BE2C (cell line): ENCODE measurements at regions not wholly inside any gene's neighbourhood (a gene's known extent, or its start where the extent isn't known, plus 50 kb on each side); places are given as distances from the start of the nearest gene placed in this dataset.

Experiments
- DNase-seq: peaks from one replicate; pipeline ENCODE4 v3.0.0-alpha.2; 2020
- H3K27me3 ChIP-seq: fragments of 250-450 bp; sonication (Bioruptor Pico); 2 replicates; pipeline ENCODE4 v1.5.1; 2020; ENCODE audit warnings: mild to moderate bottlenecking
- H3K36me3 ChIP-seq: fragments of 250-450 bp; sonication (Bioruptor Pico); 2 replicates; pipeline ENCODE4 v1.5.1; 2020; ENCODE audit warnings: mild to moderate bottlenecking
- H3K4me1 ChIP-seq: fragments of 250-450 bp; sonication (Bioruptor Pico); 2 replicates; pipeline ENCODE4 v1.5.1; 2020
- H3K4me3 ChIP-seq: 2 replicates; pipeline ENCODE4 v1.5.1; 2011; ENCODE audit warnings: low read depth, low read length
- H3K9me3 ChIP-seq: fragments of 250-450 bp; sonication (Bioruptor Pico); 2 replicates; pipeline ENCODE4 v1.5.1; 2020
- TF ChIP-seq, protein P1 (sequence below): IDR thresholded peaks from 2 replicates; pipeline ENCODE4 v1.5.1; 2012; ENCODE audit warnings: mild to moderate bottlenecking, low read depth, low read length

DNA sequence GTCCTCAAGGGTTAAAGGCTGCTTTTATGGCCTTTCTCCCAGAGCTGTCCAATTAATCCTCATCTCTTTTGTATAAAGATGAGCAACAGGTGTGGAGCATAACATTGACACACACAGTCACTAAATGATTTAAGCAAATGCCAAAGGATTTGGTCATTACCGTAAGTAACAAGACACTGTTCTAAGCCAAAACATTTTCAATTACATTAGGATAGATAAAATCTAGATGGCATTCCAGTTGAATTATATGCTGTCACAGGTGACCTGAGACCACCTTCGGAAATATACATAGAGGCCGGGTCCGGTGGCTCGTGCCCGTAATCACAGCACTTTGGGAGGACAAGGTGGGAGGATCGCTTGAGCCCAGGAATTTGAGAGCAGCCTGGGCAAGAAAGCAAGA lies 105.3 kb upstream of the UBE3A start:
- H3K4me3 ChIP-seq: no peak overlapping the region
- DNase-seq: no peak
- no peaks in the 10 kb centered on the region for H3K36me3 ChIP-seq
- no peaks in the 10 kb centered on the region for H3K9me3 ChIP-seq
- TF ChIP-seq, protein P1, sequence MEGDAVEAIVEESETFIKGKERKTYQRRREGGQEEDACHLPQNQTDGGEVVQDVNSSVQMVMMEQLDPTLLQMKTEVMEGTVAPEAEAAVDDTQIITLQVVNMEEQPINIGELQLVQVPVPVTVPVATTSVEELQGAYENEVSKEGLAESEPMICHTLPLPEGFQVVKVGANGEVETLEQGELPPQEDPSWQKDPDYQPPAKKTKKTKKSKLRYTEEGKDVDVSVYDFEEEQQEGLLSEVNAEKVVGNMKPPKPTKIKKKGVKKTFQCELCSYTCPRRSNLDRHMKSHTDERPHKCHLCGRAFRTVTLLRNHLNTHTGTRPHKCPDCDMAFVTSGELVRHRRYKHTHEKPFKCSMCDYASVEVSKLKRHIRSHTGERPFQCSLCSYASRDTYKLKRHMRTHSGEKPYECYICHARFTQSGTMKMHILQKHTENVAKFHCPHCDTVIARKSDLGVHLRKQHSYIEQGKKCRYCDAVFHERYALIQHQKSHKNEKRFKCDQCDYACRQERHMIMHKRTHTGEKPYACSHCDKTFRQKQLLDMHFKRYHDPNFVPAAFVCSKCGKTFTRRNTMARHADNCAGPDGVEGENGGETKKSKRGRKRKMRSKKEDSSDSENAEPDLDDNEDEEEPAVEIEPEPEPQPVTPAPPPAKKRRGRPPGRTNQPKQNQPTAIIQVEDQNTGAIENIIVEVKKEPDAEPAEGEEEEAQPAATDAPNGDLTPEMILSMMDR: no peak
- H3K4me1 ChIP-seq: no peaks in the 10 kb centered on the region
- H3K27me3 ChIP-seq: no peaks in the 10 kb centered on the region

DNA sequence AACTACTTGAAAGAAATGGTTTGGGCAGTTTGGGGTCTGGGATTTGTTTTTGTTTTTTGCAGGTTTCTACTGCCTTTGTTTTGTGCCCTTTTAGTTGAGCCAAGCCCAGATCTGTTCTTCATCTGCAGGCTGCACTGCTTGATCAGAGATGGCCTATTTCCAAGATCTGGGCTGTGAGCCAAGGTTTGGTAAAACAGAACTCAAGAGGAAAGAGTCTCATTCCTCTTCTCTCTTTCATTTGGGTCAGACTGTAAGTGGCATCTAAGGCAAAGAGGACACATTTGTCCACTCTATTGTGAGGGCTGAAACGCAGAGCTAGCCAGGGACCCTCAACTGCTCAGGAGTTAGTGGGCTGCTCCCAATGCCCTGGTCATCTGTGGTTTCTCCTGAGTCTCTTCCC lies 104.4 kb upstream of the UBE3A start:
- H3K4me3 ChIP-seq: no peak overlapping the region
- no peaks in the 10 kb centered on the region for H3K36me3 ChIP-seq
- no peaks in the 10 kb centered on the region for H3K27me3 ChIP-seq
- TF ChIP-seq, protein P1: no peak
- DNase-seq: no peak
- H3K4me1 ChIP-seq: no peaks in the 10 kb centered on the region
- no peaks in the 10 kb centered on the region for H3K9me3 ChIP-seq

DNA sequence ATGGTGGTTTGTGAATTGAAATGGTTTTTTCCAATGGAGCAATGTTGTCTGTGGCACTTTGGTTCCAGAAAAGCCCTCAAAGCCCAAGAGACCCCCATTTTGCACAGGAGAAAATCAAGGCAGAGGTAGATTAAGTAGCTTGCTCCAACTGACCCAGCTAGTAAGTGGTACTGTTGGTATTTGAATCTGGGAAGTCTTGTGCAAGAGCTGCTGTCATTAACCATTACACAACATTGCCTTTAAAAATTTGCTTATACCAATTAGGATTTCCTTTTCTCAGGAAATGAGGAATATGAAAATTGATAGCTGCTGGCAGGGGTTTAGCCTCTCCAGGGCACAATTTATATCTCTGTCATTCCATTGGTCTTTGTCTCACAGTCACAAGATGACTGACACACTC lies 102.4 kb upstream of the UBE3A start:
- TF ChIP-seq, protein P1: no peak
- H3K4me3 ChIP-seq: no peak overlapping the region
- no peaks in the 10 kb centered on the region for H3K36me3 ChIP-seq
- DNase-seq: no peak
- H3K4me1 ChIP-seq: no peaks in the 10 kb centered on the region
- H3K9me3 ChIP-seq: no peaks in the 10 kb centered on the region
- H3K27me3 ChIP-seq: no peaks in the 10 kb centered on the region

DNA sequence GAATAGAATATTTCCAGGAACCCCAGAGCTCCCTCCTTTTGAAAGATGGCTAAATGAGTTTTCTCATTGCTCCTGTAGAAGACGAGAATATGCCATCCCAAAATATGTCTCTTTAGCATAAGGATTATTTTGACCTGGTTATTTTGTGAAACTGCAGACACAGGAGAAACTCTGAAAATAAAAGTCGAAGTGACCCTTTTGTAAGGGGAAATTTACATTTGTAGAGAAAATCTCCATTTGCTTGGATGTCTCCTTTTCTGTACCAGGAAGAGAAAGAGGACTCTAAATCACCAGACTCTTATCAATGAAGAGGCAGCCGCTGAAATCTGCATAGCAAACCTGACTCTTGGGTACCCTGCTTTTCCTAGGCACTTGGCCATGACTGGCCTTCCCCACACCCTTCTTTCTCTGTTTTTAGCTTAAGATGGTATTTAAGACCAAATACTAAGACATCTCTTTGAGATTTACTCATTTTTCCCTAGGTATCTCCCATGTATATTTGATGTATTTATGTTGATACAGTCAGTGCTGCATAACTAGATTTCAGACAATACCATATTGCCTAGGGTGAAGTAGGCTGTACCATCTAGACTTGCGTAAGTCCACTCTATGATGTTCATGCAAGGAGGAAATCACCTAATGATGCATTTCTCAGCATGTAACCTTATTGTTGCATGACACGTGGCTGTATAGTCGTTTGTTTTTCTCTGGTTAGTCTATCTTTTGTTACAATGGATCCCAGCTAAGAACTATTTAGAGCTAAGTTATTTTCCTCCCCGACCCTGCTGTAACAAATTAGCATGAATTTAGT lies 98.2 kb upstream of the UBE3A start:
- Histone ChIP-seq H3K9me3 (no peaks in the 10 kb centered on the region), H3K36me3 (no peaks in the 10 kb centered on the region), H3K4me1 (no peaks in the 10 kb centered on the region), H3K4me3 (no peak overlapping the region), H3K27me3 (no peaks in the 10 kb centered on the region)
- TF ChIP-seq, protein P1: no peak
- DNase-seq: no peak

DNA sequence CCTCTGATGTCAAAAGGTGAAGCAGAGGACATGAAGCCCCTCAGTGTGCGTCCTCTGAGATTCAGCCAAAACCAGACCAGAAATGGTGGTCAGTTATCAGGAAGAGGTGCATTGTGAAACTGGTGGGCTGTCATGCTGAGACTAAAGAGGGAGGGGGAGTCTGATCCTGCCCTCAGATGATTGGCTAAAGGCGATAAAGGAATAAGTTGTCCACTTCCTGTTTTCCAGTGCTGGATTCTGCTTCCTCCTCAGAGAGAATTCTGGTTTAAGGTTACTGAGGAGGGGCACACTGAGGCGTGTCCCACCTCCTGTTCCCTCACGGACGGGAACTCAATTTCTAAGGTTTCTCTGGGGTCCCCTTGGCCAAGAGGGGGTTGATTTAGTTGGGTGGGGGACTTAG lies 97.0 kb upstream of the UBE3A start:
- H3K4me3 ChIP-seq: no peak overlapping the region
- no peaks in the 10 kb centered on the region for H3K9me3 ChIP-seq
- DNase-seq: no peak
- no peaks in the 10 kb centered on the region for H3K4me1 ChIP-seq
- no peaks in the 10 kb centered on the region for H3K36me3 ChIP-seq
- no peaks in the 10 kb centered on the region for H3K27me3 ChIP-seq
- TF ChIP-seq, protein P1: no peak

DNA sequence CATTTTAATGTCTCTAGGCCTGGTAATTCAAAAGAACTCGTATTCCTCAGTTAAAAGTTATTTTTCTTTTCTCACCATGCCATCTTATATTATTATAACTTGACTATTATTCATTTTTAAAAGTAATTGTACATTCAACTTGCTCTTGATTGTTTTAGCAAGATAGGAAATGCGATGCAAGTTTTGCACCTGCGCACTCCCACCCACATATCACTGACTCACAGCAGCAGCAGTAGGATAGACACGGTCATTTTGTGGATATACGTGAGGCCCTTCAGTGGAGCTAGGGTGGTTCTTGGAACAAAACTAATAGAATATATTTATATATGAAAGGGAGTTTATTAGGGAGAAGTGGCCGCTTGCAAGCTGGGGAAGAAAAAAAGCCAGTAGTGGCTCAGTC lies 95.5 kb upstream of the UBE3A start:
- H3K4me1 ChIP-seq: no peaks in the 10 kb centered on the region
- H3K4me3 ChIP-seq: no peak overlapping the region
- DNase-seq: no peak
- H3K36me3 ChIP-seq: no peaks in the 10 kb centered on the region
- no peaks in the 10 kb centered on the region for H3K27me3 ChIP-seq
- TF ChIP-seq, protein P1: no peak
- no peaks in the 10 kb centered on the region for H3K9me3 ChIP-seq
